Prostate gland (tissue), 2 donors: ENCODE measurements at regions not wholly inside any gene's neighbourhood (a gene's known extent, or its start where the extent isn't known, plus 50 kb on each side); places are given as distances from the start of the nearest gene placed in this dataset.

Experiments
- CTCF ChIP-seq, 4 experiments: fragments of 200-600 bp in 2 of 4; fragments of 450-650 bp in 2 of 4; sonication (generic) in 2 of 4; IDR thresholded peaks; 1 replicate in 3 of 4; 2 replicates in 1 of 4; pipeline ENCODE4 v1.5.1; 2016 to 2019; ENCODE audit warnings: antibody characterized with exemption in 4 of 4, mild to moderate bottlenecking in 2 of 4, moderate library complexity in 2 of 4
- POLR2AphosphoS5 ChIP-seq: sonication (generic); formaldehyde crosslinking; IDR thresholded peaks from one replicate; pipeline ENCODE4 v1.6.1; 2017; ENCODE audit warnings: antibody characterized with exemption

DNA sequence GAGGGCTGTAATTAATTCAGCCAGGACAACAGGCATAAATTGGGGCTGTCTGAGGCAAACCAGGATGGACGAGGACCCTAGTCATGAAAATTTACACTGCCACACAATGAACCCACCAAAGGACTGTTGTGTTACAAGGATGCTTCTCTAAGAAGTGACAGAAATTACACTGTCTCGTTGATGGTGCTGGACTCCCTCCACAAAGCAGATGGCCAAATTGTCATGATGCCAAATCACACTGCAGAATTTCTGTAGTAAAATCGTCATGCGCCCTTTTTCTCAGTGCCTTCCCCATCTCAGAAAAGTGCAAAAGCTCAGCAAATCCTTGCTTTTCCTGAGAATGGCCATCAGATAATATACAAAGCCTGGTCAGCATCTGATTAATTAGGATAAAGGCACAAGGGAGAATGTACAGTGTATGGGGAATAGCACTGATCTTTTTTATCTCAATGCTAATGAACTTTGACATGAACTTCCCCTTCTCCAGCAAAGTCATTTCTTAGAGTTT lies 545.8 kb downstream of the CSNK1G3 start:
- TF ChIP-seq CTCF (IDR thresholded peaks at IDR 0.05) (no peak), POLR2AphosphoS5 (no peak)
